Central memory CD4-positive, alpha-beta T cell (primary cell): ENCODE measurements at regions not wholly inside any gene's neighbourhood (a gene's known extent, or its start where the extent isn't known, plus 50 kb on each side); places are given as distances from the start of the nearest gene placed in this dataset.

Experiments used
- DNase-seq: peaks from one replicate; pipeline ENCODE4 v3.0.0; 2022

DNA sequence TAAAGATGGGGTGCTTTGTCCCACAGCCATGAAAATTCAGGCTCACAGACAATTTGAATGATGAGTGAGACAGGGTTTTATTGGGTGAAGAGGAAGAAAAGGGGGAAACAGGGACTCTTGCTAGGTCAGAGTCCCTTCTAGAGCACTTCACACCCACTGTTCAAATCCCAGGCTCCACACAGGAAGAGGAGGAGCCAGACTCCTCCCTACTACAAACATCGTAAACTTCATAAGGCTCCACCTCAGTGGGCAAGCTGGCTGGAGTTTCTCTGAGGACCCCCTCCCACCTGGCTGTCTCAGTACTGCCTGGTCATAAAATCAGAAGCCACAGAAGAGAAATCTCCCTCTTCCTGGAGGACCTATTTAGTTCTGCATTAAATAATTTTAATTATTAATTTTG lies 80.3 kb upstream of the KCNMB2 start:
- DNase-seq = no peak

DNA sequence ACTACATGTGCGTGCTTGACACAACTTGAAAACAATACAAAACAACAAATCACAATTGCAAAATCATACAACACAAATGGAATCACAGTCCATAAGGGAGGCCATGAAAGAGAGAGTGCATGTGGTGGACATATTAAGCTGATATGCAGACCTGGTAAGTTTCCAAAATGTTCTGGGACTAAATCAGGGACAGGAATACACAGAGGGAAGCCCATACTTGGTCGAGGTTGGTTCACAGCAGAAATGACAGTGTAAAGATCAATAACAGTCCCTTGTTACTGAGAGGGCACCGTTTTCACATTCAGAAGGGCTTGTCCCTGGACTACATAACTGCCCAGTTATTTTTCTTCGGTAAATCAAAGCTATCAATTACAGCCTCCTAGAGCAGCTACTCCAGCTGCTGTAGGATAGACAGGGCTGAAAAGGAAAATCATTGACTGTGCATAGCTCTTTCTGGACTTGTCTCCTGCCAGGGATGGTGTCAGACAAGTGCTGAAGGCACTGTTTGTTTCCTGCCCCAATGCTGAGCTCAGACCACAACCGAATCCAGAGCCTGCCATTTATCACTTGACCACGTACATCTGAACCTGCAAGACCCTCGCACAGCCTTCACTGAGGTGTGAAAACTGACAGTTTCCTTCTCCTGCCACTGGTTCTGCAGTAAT lies 79.5 kb upstream of the KCNMB2 start:
- DNase-seq = no peak

DNA sequence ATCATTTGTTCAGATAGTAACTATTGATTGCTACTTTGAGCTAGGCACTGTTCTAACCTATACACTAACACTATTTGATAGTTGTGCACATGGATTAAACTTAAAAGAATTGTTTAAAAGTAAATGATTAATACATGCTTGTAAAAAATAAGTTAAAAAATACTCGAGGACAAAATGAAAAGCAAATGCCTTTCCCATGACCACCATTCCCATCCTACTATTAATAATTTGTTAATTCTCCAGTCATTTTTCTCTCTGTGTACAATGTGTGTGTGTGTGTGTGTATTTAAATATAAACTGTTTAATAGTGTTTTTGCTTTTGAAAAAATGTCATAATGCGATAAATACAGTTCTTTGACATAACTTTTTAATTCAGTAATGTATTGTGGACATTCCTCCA lies 78.7 kb upstream of the KCNMB2 start:
- no peak for DNase-seq

DNA sequence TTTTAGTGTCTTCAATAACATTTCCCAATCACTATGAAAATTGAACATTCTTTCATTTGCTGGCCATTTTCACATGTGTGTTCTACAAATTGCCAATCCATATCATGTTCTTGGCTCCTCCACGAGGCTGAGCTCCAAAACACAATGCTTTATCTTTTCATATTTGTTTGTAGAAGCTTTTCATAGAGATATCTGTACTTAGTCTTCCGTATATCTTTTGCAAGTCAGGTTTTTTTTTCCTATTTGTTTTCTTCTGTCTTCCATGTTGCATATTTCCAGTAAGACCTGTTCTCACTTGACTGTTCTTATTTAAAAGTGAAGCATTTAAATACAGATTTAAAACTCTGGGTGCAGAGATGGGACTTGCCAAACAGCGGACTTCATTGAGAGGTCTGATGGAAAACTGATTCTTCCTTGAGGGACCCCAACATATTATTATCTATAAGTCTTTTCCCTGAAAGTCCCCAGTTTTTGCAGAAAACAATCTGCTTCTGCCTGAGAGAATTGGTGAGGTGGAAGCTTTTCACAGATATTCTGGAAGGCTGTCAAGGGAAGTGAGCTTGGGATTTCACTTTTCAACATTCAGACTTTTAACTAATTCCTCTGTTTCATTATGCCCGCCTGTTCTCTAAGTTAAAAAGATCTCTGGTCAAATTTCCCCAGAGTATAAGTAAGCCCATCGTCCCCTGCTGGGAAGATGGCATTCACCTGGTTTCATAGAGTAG lies 77.8 kb upstream of the KCNMB2 start:
- no peak for DNase-seq

DNA sequence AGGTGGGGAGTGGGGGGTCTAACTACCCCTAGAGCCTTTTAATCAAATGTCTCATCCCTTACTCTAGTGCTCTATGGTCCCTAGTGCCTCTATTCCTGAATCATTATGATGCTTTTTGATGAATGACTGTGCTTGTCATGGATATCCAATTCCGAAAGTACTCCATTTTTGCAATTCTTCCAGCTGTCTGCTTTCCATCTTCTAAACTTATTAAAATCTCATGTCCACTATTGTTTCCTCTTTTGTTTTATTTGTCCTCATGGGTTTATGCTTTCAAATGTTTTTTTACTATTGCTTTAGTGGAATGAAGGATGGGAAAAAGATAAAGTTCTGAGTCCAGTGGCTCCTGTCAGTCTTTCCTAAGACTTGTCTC lies 77.2 kb upstream of the KCNMB2 start:
- DNase-seq = no peak

DNA sequence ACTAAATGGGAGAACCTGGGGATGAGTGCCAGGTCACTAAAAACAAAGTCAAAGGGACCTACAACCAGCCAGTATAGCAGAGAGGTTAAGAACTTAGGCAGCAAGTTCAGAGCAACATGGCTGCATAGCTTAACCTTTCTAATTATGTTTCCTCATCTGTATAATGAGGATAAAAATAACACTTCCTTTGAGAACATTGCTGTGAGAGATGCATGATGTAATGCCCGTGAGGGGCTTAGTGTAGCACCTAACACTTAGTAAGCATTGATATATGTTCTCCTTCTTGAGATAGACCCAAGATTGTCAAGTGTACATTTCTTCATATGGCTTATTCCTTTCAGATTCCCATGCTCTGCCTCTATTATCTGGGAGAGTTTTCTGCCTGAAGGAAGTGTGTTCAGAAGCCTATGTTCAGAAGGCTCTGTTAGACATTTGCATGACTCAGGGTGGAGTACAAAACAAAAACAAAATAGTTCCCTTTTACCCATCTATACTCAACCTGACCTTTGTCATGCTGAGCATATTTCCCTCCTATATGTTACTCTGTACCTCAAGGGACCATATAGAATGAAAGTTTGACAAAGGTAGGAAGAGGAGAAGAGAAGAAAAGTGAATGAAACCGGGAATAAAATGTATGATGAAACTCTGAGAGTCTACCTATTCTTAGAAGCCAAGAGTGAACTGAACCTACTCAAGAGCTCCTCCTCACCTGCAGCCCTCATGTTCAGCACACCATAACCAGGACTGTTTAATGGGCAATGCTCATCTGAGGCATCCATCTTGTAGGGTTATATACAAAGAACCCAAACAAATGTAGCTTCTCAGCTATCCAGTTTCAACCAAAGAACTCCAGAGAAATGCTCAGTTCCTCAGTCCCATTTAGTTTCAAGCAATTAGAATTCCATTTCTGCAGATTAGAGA lies 70.7 kb upstream of the KCNMB2 start:
- DNase-seq = no peak

DNA sequence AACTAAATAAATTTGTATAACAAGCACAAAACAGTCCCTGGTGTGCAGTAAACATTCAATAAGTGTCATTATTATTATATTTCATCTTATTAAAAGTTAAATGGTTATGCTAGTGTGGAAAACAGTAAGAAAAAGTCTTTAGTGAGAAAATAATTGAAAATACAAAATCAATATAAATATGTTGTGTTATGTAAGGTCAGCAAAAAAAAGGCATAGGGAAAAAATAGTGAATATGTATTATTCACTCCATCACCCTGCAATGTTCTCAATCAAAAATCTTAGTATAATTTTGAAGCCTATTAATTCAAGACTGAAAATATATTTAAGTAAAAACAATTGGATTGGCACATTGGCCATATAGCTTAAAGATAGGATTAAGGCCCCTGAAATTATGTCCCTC lies 63.3 kb upstream of the KCNMB2 start:
- DNase-seq = no peak

DNA sequence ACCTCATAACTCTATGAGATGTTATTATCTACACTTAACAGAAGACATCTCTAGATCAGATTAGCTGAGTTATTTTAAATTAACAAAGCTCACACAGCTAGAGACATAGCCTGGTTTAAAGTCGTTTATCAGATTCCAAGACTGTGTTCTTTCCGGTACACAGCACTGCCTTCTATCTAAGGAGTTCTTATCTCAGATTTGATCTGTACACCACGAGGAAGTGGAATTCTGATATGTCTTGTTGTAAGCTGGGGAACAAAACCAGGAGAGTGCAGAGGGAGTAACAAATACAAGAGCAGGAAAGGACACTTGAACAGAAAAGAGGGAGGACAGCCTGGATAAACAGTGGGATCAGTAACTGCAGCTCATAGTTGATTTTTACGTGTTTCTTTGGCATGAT lies 61.7 kb upstream of the KCNMB2 start:
- DNase-seq = no peak

DNA sequence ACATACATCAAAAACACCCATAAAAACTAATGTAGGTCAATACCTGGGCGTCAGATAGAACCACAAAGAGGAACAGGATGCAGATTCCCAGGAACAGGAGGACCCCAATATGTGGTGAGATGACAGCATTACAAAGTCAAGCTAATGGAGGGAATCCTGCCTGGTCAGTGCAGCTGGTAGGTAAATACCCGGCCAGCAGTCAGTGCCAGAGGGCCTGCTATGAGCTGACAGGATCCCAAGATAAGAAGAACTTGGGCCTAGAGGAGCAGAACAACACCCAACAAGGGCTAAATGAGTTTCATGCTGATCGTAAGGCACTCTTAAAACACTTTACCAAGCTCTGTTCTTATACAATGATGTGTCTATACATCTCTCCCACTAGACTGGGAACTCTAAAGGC lies 61.2 kb upstream of the KCNMB2 start:
- DNase-seq = no peak

DNA sequence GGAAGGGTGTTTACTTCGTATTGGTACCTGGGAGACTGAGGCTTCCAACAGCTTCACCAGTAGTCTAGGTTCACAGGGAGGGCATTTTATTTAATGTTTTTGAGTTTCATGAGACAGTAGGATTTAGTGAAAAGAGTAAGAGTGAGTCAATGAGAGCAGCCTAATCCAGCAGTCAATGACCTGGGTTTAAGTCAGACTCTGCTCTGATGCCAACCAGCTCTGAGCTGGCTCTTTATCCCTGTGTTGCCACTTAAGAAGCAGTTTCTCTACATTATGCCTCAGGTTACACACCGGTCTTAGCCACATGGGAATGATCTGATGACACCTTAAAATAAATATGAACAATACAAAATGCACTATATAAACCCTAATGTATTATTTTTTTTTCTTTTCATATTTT lies 59.4 kb upstream of the KCNMB2 start:
- DNase-seq = no peak

DNA sequence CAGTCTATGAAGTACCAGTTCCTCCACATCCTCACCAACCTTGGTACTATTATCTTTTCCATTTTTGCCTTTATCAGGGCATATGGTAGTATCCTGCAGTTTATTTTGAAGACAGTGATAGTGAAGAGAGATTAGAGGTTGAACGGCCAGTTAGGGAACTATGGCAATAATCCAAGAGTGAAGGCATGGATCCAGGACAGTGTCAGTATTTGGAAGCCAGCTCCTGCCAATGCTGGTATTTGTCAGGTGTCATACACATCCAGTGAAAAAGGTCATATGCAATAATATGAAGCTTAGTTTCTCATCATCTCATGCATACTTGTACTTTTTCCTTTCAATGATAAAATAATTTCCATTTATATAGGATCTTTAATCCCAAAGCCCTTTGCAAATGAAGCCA lies 56.8 kb upstream of the KCNMB2 start:
- no peak for DNase-seq

DNA sequence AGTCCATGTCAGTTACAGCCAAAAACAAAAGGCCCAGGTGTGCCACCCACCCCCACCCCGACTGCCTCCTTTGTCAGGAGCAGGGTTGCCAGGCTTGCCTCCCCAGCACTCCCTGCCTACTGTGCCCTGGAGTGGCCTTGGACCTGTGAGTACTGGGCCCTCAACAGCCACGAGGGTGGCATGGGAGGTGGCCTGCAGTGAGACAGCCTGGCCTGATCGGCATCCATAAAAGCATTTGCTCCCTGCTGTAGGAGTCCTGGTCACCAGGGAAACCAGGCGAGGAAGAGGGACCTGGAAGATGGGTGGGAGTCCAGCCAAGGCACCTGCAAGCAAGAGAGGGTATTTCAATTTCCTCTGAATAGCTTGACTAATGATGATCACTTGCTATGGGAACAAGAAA lies 56.4 kb upstream of the KCNMB2 start:
- DNase-seq = no peak

DNA sequence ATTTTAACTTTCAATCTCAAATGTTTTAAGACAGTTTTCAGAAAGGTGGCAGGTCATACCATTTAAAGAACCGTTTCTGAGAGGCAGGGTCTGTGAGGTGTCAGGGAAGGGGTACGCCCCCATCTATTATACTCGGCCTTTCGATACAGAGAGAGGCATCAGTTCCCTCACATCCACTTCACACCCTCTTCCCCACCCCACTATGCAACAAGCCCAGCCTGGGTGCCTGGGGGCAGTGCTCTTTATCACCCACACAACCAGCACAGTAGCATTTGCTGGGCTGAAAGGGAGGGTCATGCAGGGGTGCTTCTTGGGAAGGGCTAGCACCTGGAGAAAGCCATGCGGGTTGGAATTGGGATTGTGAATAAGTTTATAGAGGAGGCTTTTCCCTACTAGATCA lies 56.0 kb upstream of the KCNMB2 start:
- no peak for DNase-seq

DNA sequence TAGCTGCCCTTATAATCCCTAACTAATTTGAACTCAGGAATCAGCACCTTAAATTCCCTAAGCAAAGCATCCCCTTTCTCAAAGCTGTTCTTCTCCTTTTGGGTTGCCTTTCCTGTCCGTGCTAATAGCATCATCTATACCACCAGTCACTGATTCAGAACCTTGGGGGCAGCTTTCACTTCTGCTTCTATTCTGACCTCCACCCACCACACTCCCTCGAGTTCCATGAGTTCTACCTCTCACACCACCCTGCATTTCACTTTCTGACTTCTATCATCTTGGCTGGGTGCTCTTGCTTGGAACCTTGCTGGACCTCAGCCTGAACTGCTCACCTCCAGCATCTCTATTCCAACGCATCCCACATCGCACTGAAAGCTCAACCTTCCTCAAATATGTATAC lies 55.4 kb upstream of the KCNMB2 start:
- DNase-seq = no peak

DNA sequence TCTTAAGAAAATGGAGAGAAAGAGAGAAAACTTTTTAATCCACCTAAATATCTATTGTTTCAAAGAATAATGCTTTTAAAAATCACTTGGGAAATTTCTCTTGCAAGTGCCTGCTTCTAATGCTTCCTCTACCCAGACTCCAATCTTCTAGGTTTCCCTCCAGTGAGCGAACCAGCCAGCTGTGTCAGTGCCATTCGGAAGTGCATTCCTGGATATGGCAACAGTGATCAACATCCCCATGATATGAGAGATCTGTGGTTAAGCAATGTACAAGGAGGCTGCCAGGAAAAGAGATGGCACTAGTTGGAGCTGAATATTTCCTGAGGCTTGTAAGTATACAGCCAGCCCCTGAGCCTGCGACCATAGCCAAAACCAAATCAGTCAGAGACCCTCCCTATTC lies 53.3 kb upstream of the KCNMB2 start:
- no peak for DNase-seq

DNA sequence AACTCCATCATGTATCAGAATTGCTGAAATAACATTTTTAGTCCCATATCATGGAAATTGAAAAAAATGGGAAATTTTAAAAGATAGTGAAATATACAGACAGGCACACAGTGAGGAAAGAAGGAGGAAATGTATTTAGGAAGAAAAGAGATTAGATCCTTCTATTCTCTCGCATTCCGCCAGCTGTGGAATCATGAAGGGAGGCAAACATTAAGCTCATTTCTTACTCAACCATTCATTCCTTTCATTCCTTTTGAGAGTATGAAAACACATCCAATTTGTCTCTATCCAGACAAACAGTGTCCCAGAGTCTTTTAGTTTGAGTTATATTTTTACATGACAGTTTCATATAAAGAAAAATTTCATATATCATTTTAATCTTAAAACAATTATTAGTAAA lies 52.5 kb upstream of the KCNMB2 start:
- no peak for DNase-seq

DNA sequence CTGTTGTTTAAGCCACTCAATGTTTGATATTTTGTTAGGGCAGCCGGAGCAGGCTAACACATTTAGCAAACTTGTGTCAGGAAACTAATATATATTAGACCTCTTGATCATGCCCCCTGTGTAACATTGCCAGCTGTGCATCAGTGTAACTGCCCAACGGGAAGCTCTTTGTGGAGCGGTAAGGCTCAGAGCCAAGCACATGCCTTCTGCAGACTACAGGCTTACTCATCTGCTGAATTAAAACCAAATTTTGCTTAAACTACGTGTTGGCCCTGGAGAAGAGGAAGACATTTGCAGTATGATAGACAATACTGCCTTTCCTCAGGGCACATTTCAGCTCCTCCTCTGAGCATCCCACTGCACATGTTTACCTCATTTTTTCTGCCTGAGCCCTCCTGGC lies 50.5 kb upstream of the KCNMB2 start:
- no peak for DNase-seq
